ENCODE measurements at regions not wholly inside any gene's neighbourhood (a gene's known extent, or its start where the extent isn't known, plus 50 kb on each side); places are given as distances from the start of the nearest gene placed in this dataset.

- Histone ChIP-seq H2AFZ (ENCODE audit: low read length) (no peak overlapping the region), H3K36me3 (ENCODE audit: insufficient read depth, low read length) (no peaks in the 10 kb centered on the region), H3K4me1 (ENCODE audit: insufficient read depth, low read length) (no peaks in the 10 kb centered on the region), H3K27ac (ENCODE audit: low read depth, low read length) (no peak overlapping the region), H3K4me2 (ENCODE audit: insufficient read depth, low read length) (no peak overlapping the region), H3K79me2 (ENCODE audit: insufficient read depth, low read length) (no peaks in the 10 kb centered on the region), H4K20me1 (ENCODE audit: insufficient read depth, low read length) (no peaks in the 10 kb centered on the region), H3K4me3 (ENCODE audit: insufficient read depth, low read length) (no peak overlapping the region), H3K27me3 (ENCODE audit: insufficient read depth, low read length) (peaks cover 15% of the 10 kb centered on the region), H3K9me3 (ENCODE audit: low read depth, low read length) (peaks cover 8% of the 10 kb centered on the region)
- DNase-seq (ENCODE audit: insufficient read length, low spot score, missing footprints) = no peak
- TF ChIP-seq, protein P1, sequence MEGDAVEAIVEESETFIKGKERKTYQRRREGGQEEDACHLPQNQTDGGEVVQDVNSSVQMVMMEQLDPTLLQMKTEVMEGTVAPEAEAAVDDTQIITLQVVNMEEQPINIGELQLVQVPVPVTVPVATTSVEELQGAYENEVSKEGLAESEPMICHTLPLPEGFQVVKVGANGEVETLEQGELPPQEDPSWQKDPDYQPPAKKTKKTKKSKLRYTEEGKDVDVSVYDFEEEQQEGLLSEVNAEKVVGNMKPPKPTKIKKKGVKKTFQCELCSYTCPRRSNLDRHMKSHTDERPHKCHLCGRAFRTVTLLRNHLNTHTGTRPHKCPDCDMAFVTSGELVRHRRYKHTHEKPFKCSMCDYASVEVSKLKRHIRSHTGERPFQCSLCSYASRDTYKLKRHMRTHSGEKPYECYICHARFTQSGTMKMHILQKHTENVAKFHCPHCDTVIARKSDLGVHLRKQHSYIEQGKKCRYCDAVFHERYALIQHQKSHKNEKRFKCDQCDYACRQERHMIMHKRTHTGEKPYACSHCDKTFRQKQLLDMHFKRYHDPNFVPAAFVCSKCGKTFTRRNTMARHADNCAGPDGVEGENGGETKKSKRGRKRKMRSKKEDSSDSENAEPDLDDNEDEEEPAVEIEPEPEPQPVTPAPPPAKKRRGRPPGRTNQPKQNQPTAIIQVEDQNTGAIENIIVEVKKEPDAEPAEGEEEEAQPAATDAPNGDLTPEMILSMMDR (IDR thresholded peaks at IDR 0.05; ENCODE audit: extremely low read depth, low read depth, low read length) = peak; percentile 92
Measured at GRCh38 chr6:166106076-166106686, 61.5 kb downstream of the TBXT start.

- DNase-seq (ENCODE audit: insufficient read length, low spot score, missing footprints) = no peak
- no peak overlapping the region for H3K4me3 ChIP-seq (ENCODE audit: insufficient read depth, low read length)
- H3K9me3 ChIP-seq (ENCODE audit: low read depth, low read length) = peaks cover 8% of the 10 kb centered on the region
- no peak overlapping the region for H3K4me2 ChIP-seq (ENCODE audit: insufficient read depth, low read length)
- no peak overlapping the region for H2AFZ ChIP-seq (ENCODE audit: low read length)
- no peaks in the 10 kb centered on the region for H4K20me1 ChIP-seq (ENCODE audit: insufficient read depth, low read length)
- H3K27ac ChIP-seq (ENCODE audit: low read depth, low read length) = no peak overlapping the region
- H3K4me1 ChIP-seq (ENCODE audit: insufficient read depth, low read length) = no peaks in the 10 kb centered on the region
- no peaks in the 10 kb centered on the region for H3K79me2 ChIP-seq (ENCODE audit: insufficient read depth, low read length)
- H3K36me3 ChIP-seq (ENCODE audit: insufficient read depth, low read length) = no peaks in the 10 kb centered on the region
- TF ChIP-seq, protein P1 (IDR thresholded peaks at IDR 0.05; ENCODE audit: extremely low read depth, low read depth, low read length) = no peak
- peaks cover 13% of the 10 kb centered on the region for H3K27me3 ChIP-seq (ENCODE audit: insufficient read depth, low read length)
Measured at GRCh38 chr6:166105341-166106075, 62.1 kb downstream of the TBXT start.

GRCh38 chr6:166104872-166105271, 62.8 kb downstream of the TBXT start:
- peaks cover 8% of the 10 kb centered on the region for H3K9me3 ChIP-seq (ENCODE audit: low read depth, low read length)
- no peaks in the 10 kb centered on the region for H3K79me2 ChIP-seq (ENCODE audit: insufficient read depth, low read length)
- no peaks in the 10 kb centered on the region for H4K20me1 ChIP-seq (ENCODE audit: insufficient read depth, low read length)
- H3K36me3 ChIP-seq (ENCODE audit: insufficient read depth, low read length) = no peaks in the 10 kb centered on the region
- H3K4me3 ChIP-seq (ENCODE audit: insufficient read depth, low read length) = no peak overlapping the region
- DNase-seq (ENCODE audit: insufficient read length, low spot score, missing footprints) = no peak
- TF ChIP-seq, protein P1 (IDR thresholded peaks at IDR 0.05; ENCODE audit: extremely low read depth, low read depth, low read length) = no peak
- H3K4me2 ChIP-seq (ENCODE audit: insufficient read depth, low read length) = no peak overlapping the region
- no peaks in the 10 kb centered on the region for H3K4me1 ChIP-seq (ENCODE audit: insufficient read depth, low read length)
- H3K27ac ChIP-seq (ENCODE audit: low read depth, low read length) = no peak overlapping the region
- H2AFZ ChIP-seq (ENCODE audit: low read length) = no peak overlapping the region
- H3K27me3 ChIP-seq (ENCODE audit: insufficient read depth, low read length) = peaks cover 8% of the 10 kb centered on the region

GRCh38 chr6:166104107-166104506, 63.5 kb downstream of the TBXT start:
- H4K20me1 ChIP-seq (ENCODE audit: insufficient read depth, low read length) = no peaks in the 10 kb centered on the region
- H3K36me3 ChIP-seq (ENCODE audit: insufficient read depth, low read length) = no peaks in the 10 kb centered on the region
- H3K79me2 ChIP-seq (ENCODE audit: insufficient read depth, low read length) = no peaks in the 10 kb centered on the region
- H3K4me3 ChIP-seq (ENCODE audit: insufficient read depth, low read length) = no peak overlapping the region
- no peak overlapping the region for H3K4me2 ChIP-seq (ENCODE audit: insufficient read depth, low read length)
- no peaks in the 10 kb centered on the region for H3K4me1 ChIP-seq (ENCODE audit: insufficient read depth, low read length)
- no peak overlapping the region for H3K27ac ChIP-seq (ENCODE audit: low read depth, low read length)
- H3K9me3 ChIP-seq (ENCODE audit: low read depth, low read length) = peaks cover 8% of the 10 kb centered on the region
- DNase-seq (ENCODE audit: insufficient read length, low spot score, missing footprints) = no peak
- H3K27me3 ChIP-seq (ENCODE audit: insufficient read depth, low read length) = peaks cover 8% of the 10 kb centered on the region
- TF ChIP-seq, protein P1 (IDR thresholded peaks at IDR 0.05; ENCODE audit: extremely low read depth, low read depth, low read length) = no peak
- no peak overlapping the region for H2AFZ ChIP-seq (ENCODE audit: low read length)

Data from osteoblast (primary cell).